ENCODE measurements at regions not wholly inside any gene's neighbourhood (a gene's known extent, or its start where the extent isn't known, plus 50 kb on each side); places are given as distances from the start of the nearest gene placed in this dataset.
A peak's percentile ranks its signal among the peaks of the same experiment; 100 is the strongest.

GRCh38 chr18:30927517-30928075 is 114.9 kb downstream of the DSC3 start:
- H3K9me3 ChIP-seq (ENCODE audit: low read length): no peaks in the 10 kb centered on the region
- intact Hi-C loops (cut with micrococcal nuclease; ENCODE audit: unreplicated experiment) (no loop called here), in situ Hi-C loops (cut with HindIII; ENCODE audit: extremely low pct_ligation_motif_present, low pct_unique_long_range_greater_than_20kb) (no loop called here)
- peaks cover 10% of the 10 kb centered on the region for H3K4me1 ChIP-seq (ENCODE audit: insufficient read depth, low read length)
- CTCF ChIA-PET (ENCODE audit: low intra/inter-chr PET ratio, low total read pairs): no interaction called here
- H3K9ac ChIP-seq (ENCODE audit: insufficient read depth, low read depth, low read length): no peak overlapping the region
- BruUV-seq (replicated peaks): no TSS peak
- POLR2A ChIA-PET: no interaction called here
- no peak overlapping the region for H2AFZ ChIP-seq (ENCODE audit: low read length)
- no peaks in the 10 kb centered on the region for H3K79me2 ChIP-seq (ENCODE audit: insufficient read depth, low read length)
- H3K27me3 ChIP-seq (ENCODE audit: control insufficient read depth in 1 of 2, insufficient read depth in 2 of 2, low read length in 2 of 2): no peaks in the 10 kb centered on the region
- peak; percentile 78 for ATAC-seq
- 3% methylated on average over 3 of the region's 5 CpGs for WGBS (ENCODE audit: low lambda C conversion rate)
- FAIRE-seq: no peak
- H3K4me2 ChIP-seq (ENCODE audit: low read depth, low read length): no peak overlapping the region
- no peak overlapping the region for H3K27ac ChIP-seq (ENCODE audit: extremely low read length, insufficient read depth, low read length)
- H3K36me3 ChIP-seq (replicated peaks in 1 of 2; ENCODE audit: control insufficient read depth in 1 of 2, insufficient read depth in 2 of 2, low read length in 2 of 2): no peaks in the 10 kb centered on the region
- no peak overlapping the region for H3K4me3 ChIP-seq (replicated peaks in 1 of 3; ENCODE audit: insufficient read depth in 1 of 3, low read depth in 2 of 3, low read length in 3 of 3)
- TF ChIP-seq CREBL2 (CRISPR knock-in tag; IDR thresholded peaks at IDR 0.05; ENCODE audit: borderline replicate concordance) (no peak), ZFP82 (CRISPR knock-in tag; IDR thresholded peaks at IDR 0.05; ENCODE audit: borderline replicate concordance) (no peak), ZNF644 (CRISPR knock-in tag; IDR thresholded peaks at IDR 0.05; ENCODE audit: low read depth) (0 out of 2 replicates have a peak, but pooled peaks have one; percentile 23), CREB1 (IDR thresholded peaks at IDR 0.05) (peak; percentile 14; the same call in 1 of the 2 replicates), CREB1 (CRISPR knock-in tag; IDR thresholded peaks at IDR 0.05) (no peak), NR2F6 (IDR thresholded peaks at IDR 0.05) (peak; percentile 42; the same call in 1 of the 2 replicates), NR2F6 (CRISPR knock-in tag; IDR thresholded peaks at IDR 0.05) (peak; percentile 19; the same call in 1 of the 2 replicates), KAT8 (CRISPR knock-in tag; IDR thresholded peaks at IDR 0.05) (no peak), ZNF7 (CRISPR knock-in tag; IDR thresholded peaks at IDR 0.05) (peak; percentile 81), SALL1 (CRISPR knock-in tag; IDR thresholded peaks at IDR 0.05) (peak; percentile 35; the same call in 1 of the 2 replicates), ZMYM4 (CRISPR knock-in tag; IDR thresholded peaks at IDR 0.05) (0 out of 2 replicates have a peak, but pooled peaks have one; percentile 33), TIGD3 (CRISPR knock-in tag; IDR thresholded peaks at IDR 0.05; ENCODE audit: borderline replicate concordance) (no peak)
- DNase-seq (ENCODE audit: low spot score): no peak
- H4K20me1 ChIP-seq (ENCODE audit: insufficient read depth, low read length): no peaks in the 10 kb centered on the region; the same call in 1 of the 2 replicates
